ENCODE measurements at regions not wholly inside any gene's neighbourhood (a gene's known extent, or its start where the extent isn't known, plus 50 kb on each side); places are given as distances from the start of the nearest gene placed in this dataset.

DNA sequence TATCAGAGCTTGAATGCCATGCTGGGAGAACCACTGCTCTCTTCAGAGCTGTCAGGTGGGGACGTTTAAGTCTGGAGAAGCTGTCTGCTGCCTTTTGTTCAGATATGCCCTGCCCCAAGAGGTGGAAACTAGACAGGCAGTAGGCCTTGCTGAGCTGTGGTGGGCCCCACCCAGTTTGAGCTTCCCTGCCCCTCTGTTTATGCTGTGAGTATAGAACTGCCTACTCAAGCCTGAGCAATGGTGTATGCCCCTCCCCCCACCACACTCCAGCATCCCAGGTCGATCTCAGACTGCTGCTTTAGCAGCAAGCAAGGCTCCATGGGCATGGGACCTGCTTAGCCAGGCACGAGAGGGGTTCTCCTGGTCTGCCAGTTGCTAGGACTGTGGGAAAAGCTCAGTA, 362.3 kb downstream of the FAM170A start:
- H3K27me3 ChIP-seq: no peaks in the 10 kb centered on the region
- intact Hi-C loops (cut with DNase I): no loop called here
- H3K9me3 ChIP-seq: peaks cover 6% of the 10 kb centered on the region
- H3K36me3 ChIP-seq: no peaks in the 10 kb centered on the region
- H3K4me3 ChIP-seq: no peak overlapping the region
- TF ChIP-seq POLR2A (IDR thresholded peaks at IDR 0.05): no peak
- no peak for TF ChIP-seq CTCF (IDR thresholded peaks at IDR 0.05)
- TF ChIP-seq POLR2AphosphoS5 (IDR thresholded peaks at IDR 0.05; ENCODE audit: insufficient read depth in 1 of 2, low read depth in 1 of 2): no peak
- no peaks in the 10 kb centered on the region for H3K4me1 ChIP-seq
- DNase-seq (ENCODE audit: extremely low spot score in 2 of 2): no peak
- no peak overlapping the region for H3K27ac ChIP-seq

GRCh38 chr5:119996128-119996527, 366.8 kb downstream of the FAM170A start:
- Histone ChIP-seq H3K27me3 (no peaks in the 10 kb centered on the region), H3K36me3 (no peaks in the 10 kb centered on the region), H3K9me3 (no peaks in the 10 kb centered on the region), H3K27ac (no peak overlapping the region), H3K4me3 (no peak overlapping the region), H3K4me1 (no peaks in the 10 kb centered on the region)
- intact Hi-C loops (cut with DNase I): no loop called here
- DNase-seq (ENCODE audit: extremely low spot score in 2 of 2): no peak
- TF ChIP-seq CTCF (IDR thresholded peaks at IDR 0.05) (no peak), POLR2A (IDR thresholded peaks at IDR 0.05) (no peak), POLR2AphosphoS5 (IDR thresholded peaks at IDR 0.05; ENCODE audit: insufficient read depth in 1 of 2, low read depth in 1 of 2) (no peak)

- no peak overlapping the region for H3K27ac ChIP-seq
These were observed 378.2 kb downstream of the FAM170A start for GRCh38 chr5:120007598-120007997.

GRCh38 chr5:120012431-120012830, 383.1 kb downstream of the FAM170A start:
- Histone ChIP-seq H3K9me3 (no peaks in the 10 kb centered on the region), H3K4me3 (no peak overlapping the region), H3K27ac (no peak overlapping the region), H3K27me3 (no peaks in the 10 kb centered on the region), H3K36me3 (no peaks in the 10 kb centered on the region), H3K4me1 (no peaks in the 10 kb centered on the region)
- TF ChIP-seq POLR2AphosphoS5 (IDR thresholded peaks at IDR 0.05; ENCODE audit: insufficient read depth in 1 of 2, low read depth in 1 of 2) (no peak), CTCF (IDR thresholded peaks at IDR 0.05) (no peak), POLR2A (IDR thresholded peaks at IDR 0.05) (no peak)
- intact Hi-C loops (cut with DNase I): no loop called here
- DNase-seq (ENCODE audit: extremely low spot score in 2 of 2): no peak

More at GRCh38 chr5:120007598-120007997, 378.2 kb downstream of the FAM170A start:
- Histone ChIP-seq H3K27me3 (no peaks in the 10 kb centered on the region), H3K4me1 (no peaks in the 10 kb centered on the region), H3K4me3 (no peak overlapping the region), H3K9me3 (no peaks in the 10 kb centered on the region), H3K36me3 (no peaks in the 10 kb centered on the region)
- intact Hi-C loops (cut with DNase I): no loop called here
- TF ChIP-seq POLR2A (IDR thresholded peaks at IDR 0.05) (no peak), CTCF (IDR thresholded peaks at IDR 0.05) (no peak)
- no peak for DNase-seq (ENCODE audit: extremely low spot score in 2 of 2)

DNA sequence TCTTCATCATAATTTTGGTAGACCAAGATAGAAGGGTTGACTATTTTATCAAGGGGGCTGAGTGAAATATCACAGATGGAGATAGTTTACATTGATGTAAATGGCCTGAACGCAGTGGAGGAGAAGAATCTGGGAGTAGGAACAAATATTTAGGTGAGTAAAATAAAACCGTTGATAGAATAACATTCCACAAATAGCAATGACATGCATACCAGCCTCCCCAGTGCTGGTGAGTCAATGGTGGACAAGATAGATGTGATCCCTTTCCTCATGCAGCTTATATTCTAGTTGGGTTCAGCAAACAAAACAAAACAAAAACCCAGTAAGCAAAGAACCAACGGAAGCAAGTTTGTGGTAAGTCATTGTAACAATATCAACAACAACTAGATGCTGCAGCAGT, 385.2 kb downstream of the FAM170A start:
- Histone ChIP-seq H3K36me3 (no peaks in the 10 kb centered on the region), H3K27me3 (no peaks in the 10 kb centered on the region), H3K27ac (no peak overlapping the region), H3K9me3 (no peaks in the 10 kb centered on the region), H3K4me3 (no peak overlapping the region), H3K4me1 (no peaks in the 10 kb centered on the region)
- intact Hi-C loops (cut with DNase I): no loop called here
- TF ChIP-seq POLR2A (IDR thresholded peaks at IDR 0.05) (no peak), POLR2AphosphoS5 (IDR thresholded peaks at IDR 0.05; ENCODE audit: insufficient read depth in 1 of 2, low read depth in 1 of 2) (no peak), CTCF (IDR thresholded peaks at IDR 0.05) (no peak)
- DNase-seq (ENCODE audit: extremely low spot score in 2 of 2): no peak
